Lower lobe of right lung (tissue), 2 donors: ENCODE measurements at regions not wholly inside any gene's neighbourhood (a gene's known extent, or its start where the extent isn't known, plus 50 kb on each side); places are given as distances from the start of the nearest gene placed in this dataset.

Experiments used
- ATAC-seq, 2 donors: fragments of 200-7000 bp; cut with Tn5 transposase; one replicate each; pipeline ENCODE4 v1.9.1; 2020 to 2022; ENCODE audit warnings: mild to moderate bottlenecking in 2 of 2, moderate library complexity in 2 of 2
- DNase-seq: peaks from one replicate; pipeline ENCODE4 v3.0.0-alpha.2; 2020
- H3K27ac ChIP-seq: fragments of 200-600 bp; one replicate; pipeline ENCODE4 v1.8.0; 2022
- H3K27me3 ChIP-seq: fragments of 200-600 bp; one replicate; pipeline ENCODE4 v1.8.0; 2022; ENCODE audit warnings: low read depth
- H3K36me3 ChIP-seq: fragments of 200-600 bp; one replicate; pipeline ENCODE4 v1.8.0; 2022; ENCODE audit warnings: mild to moderate bottlenecking
- H3K4me1 ChIP-seq: fragments of 200-600 bp; one replicate; pipeline ENCODE4 v1.8.0; 2022
- H3K4me3 ChIP-seq: fragments of 200-600 bp; one replicate; pipeline ENCODE4 v1.8.0; 2022; ENCODE audit warnings: mild to moderate bottlenecking
- H3K9me3 ChIP-seq: fragments of 200-600 bp; one replicate; pipeline ENCODE4 v1.8.0; 2022
- intact Hi-C: fragments of 100-400 bp; cut with DNase I; formaldehyde crosslinking; loops from one replicate; pipeline ENCODE4 v1.11.0; 2022
- TF ChIP-seq, protein P1 (sequence below): fragments of 200-600 bp; IDR thresholded peaks from one replicate; pipeline ENCODE4 v1.8.0; 2022; ENCODE audit warnings: antibody characterized with exemption, mild to moderate bottlenecking
- donor health status: DM: no; HTN: yes; CAD: no; lungs with severe emphysema.

DNA sequence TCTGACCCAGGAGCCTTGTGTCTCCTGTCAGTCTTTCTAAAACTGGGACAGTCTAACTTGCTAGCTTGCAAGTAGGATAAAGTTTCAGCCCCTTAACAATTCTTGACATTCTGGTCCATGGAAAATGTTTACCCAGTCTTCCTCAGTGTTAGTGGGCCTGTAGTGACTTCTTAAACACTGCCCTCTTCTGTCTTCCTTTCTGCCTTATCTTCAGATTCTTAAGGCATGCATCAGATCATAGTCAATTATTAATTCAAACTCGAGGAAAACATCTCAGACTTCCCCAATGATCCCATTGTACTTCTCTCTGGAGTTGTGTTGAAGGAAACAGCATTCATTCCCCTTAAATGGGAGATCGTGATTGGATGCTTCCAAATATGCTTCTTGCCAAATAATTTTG is 1199.8 kb downstream of the DTWD2 start:
- DNase-seq (no peak), ATAC-seq (no peak)
- H3K27ac ChIP-seq, result no peak overlapping the region
- H3K4me3 ChIP-seq, result no peak overlapping the region
- no peaks in the 10 kb centered on the region for H3K9me3 ChIP-seq
- TF ChIP-seq, protein P1, sequence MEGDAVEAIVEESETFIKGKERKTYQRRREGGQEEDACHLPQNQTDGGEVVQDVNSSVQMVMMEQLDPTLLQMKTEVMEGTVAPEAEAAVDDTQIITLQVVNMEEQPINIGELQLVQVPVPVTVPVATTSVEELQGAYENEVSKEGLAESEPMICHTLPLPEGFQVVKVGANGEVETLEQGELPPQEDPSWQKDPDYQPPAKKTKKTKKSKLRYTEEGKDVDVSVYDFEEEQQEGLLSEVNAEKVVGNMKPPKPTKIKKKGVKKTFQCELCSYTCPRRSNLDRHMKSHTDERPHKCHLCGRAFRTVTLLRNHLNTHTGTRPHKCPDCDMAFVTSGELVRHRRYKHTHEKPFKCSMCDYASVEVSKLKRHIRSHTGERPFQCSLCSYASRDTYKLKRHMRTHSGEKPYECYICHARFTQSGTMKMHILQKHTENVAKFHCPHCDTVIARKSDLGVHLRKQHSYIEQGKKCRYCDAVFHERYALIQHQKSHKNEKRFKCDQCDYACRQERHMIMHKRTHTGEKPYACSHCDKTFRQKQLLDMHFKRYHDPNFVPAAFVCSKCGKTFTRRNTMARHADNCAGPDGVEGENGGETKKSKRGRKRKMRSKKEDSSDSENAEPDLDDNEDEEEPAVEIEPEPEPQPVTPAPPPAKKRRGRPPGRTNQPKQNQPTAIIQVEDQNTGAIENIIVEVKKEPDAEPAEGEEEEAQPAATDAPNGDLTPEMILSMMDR, result no peak
- H3K36me3 ChIP-seq, result no peaks in the 10 kb centered on the region
- no peaks in the 10 kb centered on the region for H3K27me3 ChIP-seq
- H3K4me1 ChIP-seq, result no peaks in the 10 kb centered on the region
- intact Hi-C loops, result no loop called here

DNA sequence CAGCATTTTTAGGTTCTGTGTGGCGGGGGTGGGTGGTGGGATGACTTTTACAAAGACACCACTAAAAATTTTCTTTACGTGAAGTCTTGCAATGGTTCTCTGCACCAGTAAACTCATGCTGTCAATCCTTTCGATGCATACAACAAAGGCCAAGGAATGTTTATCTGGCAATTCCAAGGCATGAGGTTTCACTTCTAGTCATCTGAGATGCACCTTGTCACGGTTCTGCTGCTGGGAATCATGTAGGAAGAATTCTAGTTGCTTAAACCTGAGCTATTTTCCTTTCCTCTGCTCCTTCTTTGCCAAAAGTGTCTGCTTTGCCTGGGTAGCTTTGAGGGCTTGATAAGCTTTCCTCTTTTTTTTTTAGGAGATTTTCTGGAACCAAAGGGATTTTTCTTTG is 1204.5 kb upstream of the SEMA6A start:
- Histone ChIP-seq H3K27ac (no peak overlapping the region), H3K9me3 (no peaks in the 10 kb centered on the region), H3K27me3 (no peaks in the 10 kb centered on the region), H3K4me3 (no peak overlapping the region), H3K4me1 (no peaks in the 10 kb centered on the region), H3K36me3 (no peaks in the 10 kb centered on the region)
- DNase-seq (no peak), ATAC-seq (no peak)
- intact Hi-C loops, result no loop called here
- TF ChIP-seq, protein P1, result no peak

DNA sequence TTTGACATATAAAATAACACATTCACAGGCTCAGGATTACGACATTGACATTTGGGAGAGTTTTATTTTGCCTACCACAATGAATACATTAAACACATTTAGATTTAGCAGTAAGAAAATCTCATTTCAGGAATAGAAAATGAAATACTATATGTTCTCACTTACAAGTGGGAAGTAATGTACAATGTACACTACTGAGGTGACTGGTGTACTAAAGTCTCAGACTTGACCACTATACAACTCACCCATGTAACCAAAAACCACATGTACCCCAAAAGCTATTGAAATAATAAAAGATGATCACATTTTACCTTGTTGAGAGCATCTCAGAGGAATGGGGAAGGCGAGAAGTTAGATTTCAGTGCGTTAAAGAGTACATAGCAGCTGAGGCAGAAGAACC is 1202.4 kb upstream of the SEMA6A start:
- Histone ChIP-seq H3K27me3 (no peaks in the 10 kb centered on the region), H3K9me3 (no peaks in the 10 kb centered on the region), H3K27ac (no peak overlapping the region), H3K4me1 (no peaks in the 10 kb centered on the region), H3K4me3 (no peak overlapping the region), H3K36me3 (no peaks in the 10 kb centered on the region)
- intact Hi-C loops, result no loop called here
- ATAC-seq, result no peak
- DNase-seq, result no peak
- TF ChIP-seq, protein P1, result no peak

DNA sequence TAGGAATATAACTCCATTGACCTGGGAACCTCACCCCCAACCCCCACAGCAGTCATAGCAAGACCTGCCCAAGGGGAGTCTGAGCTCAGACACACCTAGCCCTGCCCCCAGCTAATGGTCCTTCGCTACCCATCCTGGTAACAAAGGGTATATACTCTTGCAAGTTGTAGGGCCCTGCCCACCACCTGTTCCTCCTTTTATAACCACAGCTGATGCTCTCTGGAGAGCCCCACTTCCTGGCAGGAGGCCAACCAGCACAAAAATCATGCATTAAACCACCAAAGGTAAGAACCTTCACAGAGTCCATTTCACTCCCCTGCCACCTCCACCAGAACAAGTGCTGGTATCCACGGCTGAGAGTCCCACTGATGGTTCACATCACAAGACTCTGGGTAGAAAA is 1195.3 kb upstream of the SEMA6A start:
- Histone ChIP-seq H3K9me3 (no peaks in the 10 kb centered on the region), H3K27me3 (no peaks in the 10 kb centered on the region), H3K4me3 (no peak overlapping the region), H3K27ac (no peak overlapping the region), H3K36me3 (no peaks in the 10 kb centered on the region), H3K4me1 (no peaks in the 10 kb centered on the region)
- ATAC-seq (no peak), DNase-seq (no peak)
- TF ChIP-seq, protein P1, result no peak
- intact Hi-C loops, result no loop called here

DNA sequence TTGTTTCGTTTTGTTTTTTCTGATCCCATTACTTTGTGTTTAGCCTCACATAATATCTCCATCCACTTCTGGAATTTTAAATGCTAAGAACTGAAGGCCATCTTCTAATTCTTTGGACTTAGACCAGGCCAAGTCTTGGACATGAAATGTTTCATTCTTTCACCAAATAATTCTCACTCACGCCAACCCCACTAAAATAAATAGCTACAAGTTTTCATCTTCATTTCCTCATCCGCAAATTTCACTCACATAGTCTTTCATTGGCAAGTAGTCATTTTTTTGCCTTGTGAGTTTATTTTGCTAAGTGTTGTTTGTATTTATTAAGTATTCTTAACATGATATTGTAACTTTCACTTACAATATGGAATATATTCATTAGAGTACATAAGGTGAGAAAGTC is 1188.6 kb upstream of the SEMA6A start:
- H3K4me3 ChIP-seq, result no peak overlapping the region
- H3K27me3 ChIP-seq, result no peaks in the 10 kb centered on the region
- no peak for DNase-seq
- H3K27ac ChIP-seq, result no peak overlapping the region
- intact Hi-C loops, result no loop called here
- no peak for ATAC-seq
- no peaks in the 10 kb centered on the region for H3K36me3 ChIP-seq
- TF ChIP-seq, protein P1, result no peak
- no peaks in the 10 kb centered on the region for H3K4me1 ChIP-seq
- H3K9me3 ChIP-seq, result no peaks in the 10 kb centered on the region

DNA sequence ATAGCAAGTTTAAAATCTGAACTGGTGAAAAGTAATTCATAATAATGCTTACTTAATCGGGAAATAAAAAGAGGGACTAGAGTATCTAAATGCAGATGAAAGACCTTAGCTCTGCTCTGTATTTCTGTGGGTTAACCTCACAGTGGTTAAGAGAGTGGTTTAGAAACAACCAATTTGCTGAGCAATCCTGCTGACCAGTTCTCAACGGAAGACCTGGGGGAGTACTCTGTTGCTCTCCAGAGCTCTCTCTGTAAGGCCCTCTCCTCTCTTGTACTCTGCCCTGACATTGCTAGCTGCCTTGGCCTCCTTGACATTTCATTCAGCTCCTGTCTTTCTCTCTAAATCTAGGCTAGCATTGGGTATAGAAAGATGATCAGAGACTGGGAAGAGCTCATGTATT is 1186.6 kb upstream of the SEMA6A start:
- Histone ChIP-seq H3K27me3 (no peaks in the 10 kb centered on the region), H3K36me3 (no peaks in the 10 kb centered on the region), H3K4me1 (no peaks in the 10 kb centered on the region), H3K9me3 (no peaks in the 10 kb centered on the region), H3K4me3 (no peak overlapping the region), H3K27ac (no peak overlapping the region)
- intact Hi-C loops, result no loop called here
- TF ChIP-seq, protein P1, result no peak
- DNase-seq (no peak), ATAC-seq (no peak)
